Smooth muscle cell (in vitro differentiated cells): ENCODE measurements at regions not wholly inside any gene's neighbourhood (a gene's known extent, or its start where the extent isn't known, plus 50 kb on each side); places are given as distances from the start of the nearest gene placed in this dataset.

Experiments used
- DNase-seq: peaks from one replicate; lab custom pipeline; 2025; ENCODE audit not compliant: unreplicated experiment; lab: John Stamatoyannopoulos, UW
- H2AFZ ChIP-seq: fragments of 200-600 bp; sonication (generic); 2 replicates; pipeline ENCODE4 v1.6.0; 2016; ENCODE audit warnings: antibody characterized with exemption, low read depth, mild to moderate bottlenecking
- H3F3A ChIP-seq: fragments of 200-600 bp; sonication (generic); 2 replicates; pipeline ENCODE4 v1.6.0; 2017; ENCODE audit warnings: antibody characterized with exemption, low read depth
- H3K27ac ChIP-seq: fragments of 200-600 bp; sonication (generic); 2 replicates; pipeline ENCODE4 v1.5.1; 2016; ENCODE audit warnings: low read depth, mild to moderate bottlenecking
- H3K27me3 ChIP-seq: fragments of 200-600 bp; sonication (generic); 2 replicates; pipeline ENCODE4 v1.6.1; 2016; ENCODE audit warnings: low read depth, mild to moderate bottlenecking
- H3K36me3 ChIP-seq: fragments of 200-600 bp; sonication (generic); 2 replicates; pipeline ENCODE4 v1.5.1; 2016; ENCODE audit warnings: low read depth
- H3K4me1 ChIP-seq: fragments of 200-600 bp; sonication (generic); 2 replicates; pipeline ENCODE4 v1.5.1; 2016; ENCODE audit warnings: low read depth
- H3K4me2 ChIP-seq: fragments of 200-600 bp; sonication (generic); 2 replicates; pipeline ENCODE4 v1.6.0; 2016; ENCODE audit warnings: mild to moderate bottlenecking
- H3K4me3 ChIP-seq: fragments of 200-600 bp; sonication (generic); 2 replicates; pipeline ENCODE4 v1.5.1; 2016; ENCODE audit warnings: mild to moderate bottlenecking
- H3K79me2 ChIP-seq: fragments of 200-600 bp; sonication (generic); 2 replicates; pipeline ENCODE4 v1.6.0; 2016; ENCODE audit warnings: low read depth, mild to moderate bottlenecking
- H3K9ac ChIP-seq: fragments of 200-600 bp; sonication (generic); 2 replicates; pipeline ENCODE4 v1.6.0; 2016; ENCODE audit warnings: low read depth
- H3K9me3 ChIP-seq: fragments of 200-600 bp; sonication (generic); replicated peaks from 2 replicates; pipeline ENCODE4 v1.5.1; 2016; ENCODE audit warnings: low read depth
- H4K20me1 ChIP-seq: fragments of 200-600 bp; sonication (generic); 2 replicates; pipeline ENCODE4 v1.6.0; 2016; ENCODE audit warnings: low read depth
- WGBS: methylation state at CpG from one replicate; pipeline ENCODE4 v1.1.7; 2016; ENCODE audit warnings: low lambda C conversion rate; 5-methylcytosine and 5-hydroxymethylcytosine counted together
- TF ChIP-seq, protein P1 (sequence below): fragments of 200-600 bp; sonication (generic); IDR thresholded peaks from 2 replicates; pipeline ENCODE4 v1.5.1; 2017; ENCODE audit warnings: borderline replicate concordance, mild to moderate bottlenecking, antibody characterized with exemption; ENCODE audit not compliant: insufficient read depth, poor library complexity, severe bottlenecking

- H3K4me1 ChIP-seq: no peaks in the 10 kb centered on the region
- H3K4me2 ChIP-seq: peak overlapping the region; percentile 75
- peaks cover 8% of the 10 kb centered on the region for H3F3A ChIP-seq
- H3K27ac ChIP-seq: peak overlapping the region; percentile 95
- peak overlapping the region; percentile 78 for H3K9ac ChIP-seq
- H3K79me2 ChIP-seq: no peaks in the 10 kb centered on the region
- no peaks in the 10 kb centered on the region for H3K9me3 ChIP-seq
- H3K36me3 ChIP-seq: no peaks in the 10 kb centered on the region
- peak overlapping the region; percentile 38 for H2AFZ ChIP-seq
- no peaks in the 10 kb centered on the region for H4K20me1 ChIP-seq
- TF ChIP-seq, protein P1, sequence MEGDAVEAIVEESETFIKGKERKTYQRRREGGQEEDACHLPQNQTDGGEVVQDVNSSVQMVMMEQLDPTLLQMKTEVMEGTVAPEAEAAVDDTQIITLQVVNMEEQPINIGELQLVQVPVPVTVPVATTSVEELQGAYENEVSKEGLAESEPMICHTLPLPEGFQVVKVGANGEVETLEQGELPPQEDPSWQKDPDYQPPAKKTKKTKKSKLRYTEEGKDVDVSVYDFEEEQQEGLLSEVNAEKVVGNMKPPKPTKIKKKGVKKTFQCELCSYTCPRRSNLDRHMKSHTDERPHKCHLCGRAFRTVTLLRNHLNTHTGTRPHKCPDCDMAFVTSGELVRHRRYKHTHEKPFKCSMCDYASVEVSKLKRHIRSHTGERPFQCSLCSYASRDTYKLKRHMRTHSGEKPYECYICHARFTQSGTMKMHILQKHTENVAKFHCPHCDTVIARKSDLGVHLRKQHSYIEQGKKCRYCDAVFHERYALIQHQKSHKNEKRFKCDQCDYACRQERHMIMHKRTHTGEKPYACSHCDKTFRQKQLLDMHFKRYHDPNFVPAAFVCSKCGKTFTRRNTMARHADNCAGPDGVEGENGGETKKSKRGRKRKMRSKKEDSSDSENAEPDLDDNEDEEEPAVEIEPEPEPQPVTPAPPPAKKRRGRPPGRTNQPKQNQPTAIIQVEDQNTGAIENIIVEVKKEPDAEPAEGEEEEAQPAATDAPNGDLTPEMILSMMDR: no peak
- WGBS: 3% methylated on average over 1 of the region's 1 CpG
- no peaks in the 10 kb centered on the region for H3K27me3 ChIP-seq
- DNase-seq: no peak
- no peak overlapping the region for H3K4me3 ChIP-seq
Observed at GRCh38 chr11:97965849-97966646, 1054.7 kb upstream of the CNTN5 start.

GRCh38 chr11:97966901-97967300 lies 1053.8 kb upstream of the CNTN5 start:
- peaks cover 8% of the 10 kb centered on the region for H3F3A ChIP-seq
- 87% methylated on average over 3 of the region's 3 CpGs for WGBS
- no peak for DNase-seq
- H3K36me3 ChIP-seq: no peaks in the 10 kb centered on the region
- no peaks in the 10 kb centered on the region for H3K27me3 ChIP-seq
- no peaks in the 10 kb centered on the region for H3K4me1 ChIP-seq
- no peak overlapping the region for H2AFZ ChIP-seq
- no peak overlapping the region for H3K4me3 ChIP-seq
- H3K9ac ChIP-seq: peak overlapping the region; percentile 78
- no peaks in the 10 kb centered on the region for H3K9me3 ChIP-seq
- no peaks in the 10 kb centered on the region for H4K20me1 ChIP-seq
- no peaks in the 10 kb centered on the region for H3K79me2 ChIP-seq
- TF ChIP-seq, protein P1: no peak
- peak overlapping the region; percentile 53 for H3K4me2 ChIP-seq
- peak overlapping the region; percentile 95 for H3K27ac ChIP-seq

- no peaks in the 10 kb centered on the region for H3K4me1 ChIP-seq
- no peak overlapping the region for H3K9ac ChIP-seq
- no peaks in the 10 kb centered on the region for H4K20me1 ChIP-seq
- no peaks in the 10 kb centered on the region for H3K27me3 ChIP-seq
- no peak for DNase-seq
- no peaks in the 10 kb centered on the region for H3K9me3 ChIP-seq
- TF ChIP-seq, protein P1: no peak
- H3K79me2 ChIP-seq: no peaks in the 10 kb centered on the region
- H3K27ac ChIP-seq: no peak overlapping the region
- H3K4me2 ChIP-seq: no peak overlapping the region
- no peaks in the 10 kb centered on the region for H3K36me3 ChIP-seq
- H3K4me3 ChIP-seq: no peak overlapping the region
- peaks cover 8% of the 10 kb centered on the region for H3F3A ChIP-seq
- 70% methylated on average over 2 of the region's 2 CpGs for WGBS
- H2AFZ ChIP-seq: no peak overlapping the region
Observed at GRCh38 chr11:97968071-97968470, 1052.7 kb upstream of the CNTN5 start.

GRCh38 chr11:97972731-97973130 lies 1048.0 kb upstream of the CNTN5 start:
- H3K79me2 ChIP-seq: no peaks in the 10 kb centered on the region
- H3K9me3 ChIP-seq: no peaks in the 10 kb centered on the region
- H3K4me3 ChIP-seq: no peak overlapping the region
- H3K27me3 ChIP-seq: no peaks in the 10 kb centered on the region
- no peak for DNase-seq
- no peaks in the 10 kb centered on the region for H3F3A ChIP-seq
- H2AFZ ChIP-seq: peak overlapping the region; percentile 30
- H3K4me2 ChIP-seq: no peak overlapping the region
- H4K20me1 ChIP-seq: no peaks in the 10 kb centered on the region
- TF ChIP-seq, protein P1: no peak
- peaks cover 21% of the 10 kb centered on the region for H3K4me1 ChIP-seq
- no peak overlapping the region for H3K9ac ChIP-seq
- no peak overlapping the region for H3K27ac ChIP-seq
- 70% methylated on average over 5 of the region's 5 CpGs for WGBS
- no peaks in the 10 kb centered on the region for H3K36me3 ChIP-seq
